ENCODE measurements at regions not wholly inside any gene's neighbourhood (a gene's known extent, or its start where the extent isn't known, plus 50 kb on each side); places are given as distances from the start of the nearest gene placed in this dataset.

GRCh38 chr7:118642396-118642795 lies 417.9 kb downstream of the ANKRD7 start:
- no peak for TF ChIP-seq EP300 (IDR thresholded peaks at IDR 0.05)
- TF ChIP-seq, protein P1, sequence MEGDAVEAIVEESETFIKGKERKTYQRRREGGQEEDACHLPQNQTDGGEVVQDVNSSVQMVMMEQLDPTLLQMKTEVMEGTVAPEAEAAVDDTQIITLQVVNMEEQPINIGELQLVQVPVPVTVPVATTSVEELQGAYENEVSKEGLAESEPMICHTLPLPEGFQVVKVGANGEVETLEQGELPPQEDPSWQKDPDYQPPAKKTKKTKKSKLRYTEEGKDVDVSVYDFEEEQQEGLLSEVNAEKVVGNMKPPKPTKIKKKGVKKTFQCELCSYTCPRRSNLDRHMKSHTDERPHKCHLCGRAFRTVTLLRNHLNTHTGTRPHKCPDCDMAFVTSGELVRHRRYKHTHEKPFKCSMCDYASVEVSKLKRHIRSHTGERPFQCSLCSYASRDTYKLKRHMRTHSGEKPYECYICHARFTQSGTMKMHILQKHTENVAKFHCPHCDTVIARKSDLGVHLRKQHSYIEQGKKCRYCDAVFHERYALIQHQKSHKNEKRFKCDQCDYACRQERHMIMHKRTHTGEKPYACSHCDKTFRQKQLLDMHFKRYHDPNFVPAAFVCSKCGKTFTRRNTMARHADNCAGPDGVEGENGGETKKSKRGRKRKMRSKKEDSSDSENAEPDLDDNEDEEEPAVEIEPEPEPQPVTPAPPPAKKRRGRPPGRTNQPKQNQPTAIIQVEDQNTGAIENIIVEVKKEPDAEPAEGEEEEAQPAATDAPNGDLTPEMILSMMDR (IDR thresholded peaks at IDR 0.05), result no peak
- TF ChIP-seq POLR2AphosphoS5 (IDR thresholded peaks at IDR 0.05), result no peak
- TF ChIP-seq POLR2A (IDR thresholded peaks at IDR 0.05), result no peak
